A549 (cell line): ENCODE measurements at regions not wholly inside any gene's neighbourhood (a gene's known extent, or its start where the extent isn't known, plus 50 kb on each side); places are given as distances from the start of the nearest gene placed in this dataset.

Experiments
- ATAC-seq, 2 experiments: fragments of 200-7000 bp in 1 of 2; fragments of >200 bp in 1 of 2; cut with Nextera tagmentation in 1 of 2; cut with Tn5 transposase in 1 of 2; 3 replicates each; pipeline versions ENCODE4 v1.8.0 to v1.9.1; 2018 to 2020; ENCODE audit warnings: mild to moderate bottlenecking in 1 of 2, moderate library complexity in 1 of 2
- CTCF ChIA-PET: fragments of 300-600 bp; sonication (Branson Sonifier 250); formaldehyde crosslinking; extraction: SDS; loops from one replicate; lab custom pipeline; 2021; ENCODE audit warnings: antibody characterized with exemption, inconsistent platforms; lab: Yijun Ruan, JAX
- POLR2A ChIA-PET: fragments of 350-600 bp; formaldehyde crosslinking; extraction: SDS; loops from one replicate; lab custom pipeline; 2021; ENCODE audit warnings: antibody characterized with exemption, inconsistent platforms; lab: Yijun Ruan, JAX
- DNase-seq, 2 experiments: peaks; one replicate each; pipeline versions ENCODE4 v3.0.0 to v3.0.0-alpha.2; 2011 to 2016; ENCODE audit warnings: low read depth in 1 of 2, low spot score in 1 of 2
- FAIRE-seq: peaks from 2 replicates; lab custom pipeline; 2011; peaks lifted over from hg19 to GRCh38; lab: Jason Lieb, UNC
- H3K27ac ChIP-seq, 2 experiments: fragments of >200 bp; sonication (Bioruptor Twin); formaldehyde crosslinking; 3 replicates each; pipeline ENCODE4 v1.5.1; 2016 to 2017
- H3K4me1 ChIP-seq: fragments of >200 bp; sonication (Bioruptor Twin); formaldehyde crosslinking; 3 replicates; pipeline ENCODE4 v1.6.1; 2016
- H3K4me2 ChIP-seq: fragments of >200 bp; sonication (Bioruptor Twin); formaldehyde crosslinking; 3 replicates; pipeline ENCODE4 v1.6.1; 2016
- H3K4me3 ChIP-seq: fragments of >200 bp; sonication (Bioruptor Twin); formaldehyde crosslinking; 3 replicates; pipeline ENCODE4 v1.5.1; 2016
- H3K9me3 ChIP-seq: fragments of >200 bp; sonication (Bioruptor Twin); formaldehyde crosslinking; 3 replicates; pipeline ENCODE4 v1.6.1; 2016
- BHLHE40 ChIP-seq: IDR thresholded peaks from 2 replicates; pipeline ENCODE4 v1.6.1; 2012; ENCODE audit warnings: low read depth, low read length, inconsistent platforms
- CHD4 ChIP-seq: fragments of 200-600 bp; sonication (generic); IDR thresholded peaks from 2 replicates; pipeline ENCODE4 v1.6.1; 2016; ENCODE audit warnings: antibody characterized with exemption, mild to moderate bottlenecking, borderline replicate concordance
- EHMT2 ChIP-seq: fragments of 200-600 bp; sonication (generic); IDR thresholded peaks from 2 replicates; pipeline ENCODE4 v1.6.1; 2016; ENCODE audit warnings: antibody characterized with exemption, low read depth, mild to moderate bottlenecking, moderate library complexity
- HDAC2 ChIP-seq: fragments of 200-600 bp; sonication (generic); IDR thresholded peaks from 2 replicates; pipeline ENCODE4 v1.6.1; 2016
- HOXB13 ChIP-seq: fragments of 250-450 bp; sonication (Bioruptor Pico); IDR thresholded peaks from 2 replicates; pipeline ENCODE4 v1.5.0; 2020; ENCODE audit warnings: low read depth, mild to moderate bottlenecking, moderate library complexity
- JUN ChIP-seq, 2 experiments: fragments of >200 bp; sonication (Bioruptor Twin); formaldehyde crosslinking; IDR thresholded peaks; 2 replicates in 1 of 2; 3 replicates in 1 of 2; pipeline ENCODE4 v1.6.1; 2016 to 2017
- JUNB ChIP-seq: fragments of >200 bp; sonication (Bioruptor Twin); formaldehyde crosslinking; IDR thresholded peaks from 2 replicates; pipeline ENCODE4 v1.6.1; 2016
- KDM1A ChIP-seq: fragments of 200-600 bp; sonication (generic); IDR thresholded peaks from 2 replicates; pipeline ENCODE4 v1.6.1; 2016; ENCODE audit warnings: low read depth, mild to moderate bottlenecking
- MAFK ChIP-seq: fragments of 450-650 bp; IDR thresholded peaks from 2 replicates; pipeline ENCODE4 v1.6.1; 2014; ENCODE audit not compliant: partially characterized antibody
- MYC ChIP-seq: IDR thresholded peaks from 2 replicates; pipeline ENCODE4 v1.6.1; 2012; ENCODE audit warnings: mild to moderate bottlenecking, inconsistent platforms, low read length, improper control_type of control experiment, borderline replicate concordance
- PHF8 ChIP-seq: fragments of 200-600 bp; sonication (generic); IDR thresholded peaks from 2 replicates; pipeline ENCODE4 v1.6.1; 2016; ENCODE audit warnings: low read depth, mild to moderate bottlenecking, antibody characterized with exemption, moderate library complexity, borderline replicate concordance
- SREBF2 ChIP-seq: fragments of 450-650 bp; IDR thresholded peaks from 2 replicates; pipeline ENCODE4 v1.6.1; 2014; ENCODE audit warnings: mild to moderate bottlenecking, moderate library complexity
- TFCP2L1 ChIP-seq: fragments of 250-450 bp; sonication (Bioruptor Pico); IDR thresholded peaks from 2 replicates; pipeline ENCODE4 v1.5.0; 2021; ENCODE audit warnings: mild to moderate bottlenecking
- ZNF302 ChIP-seq: fragments of 250-450 bp; sonication (Bioruptor Pico); IDR thresholded peaks from 2 replicates; pipeline ENCODE4 v1.9.0; 2021; ENCODE audit warnings: inconsistent platforms, mild to moderate bottlenecking, moderate library complexity
- WGBS: methylation state at CpG from one replicate; pipeline ENCODE4 v1.1.6; 2017; ENCODE audit errors: missing lambda C conversion rate; 5-methylcytosine and 5-hydroxymethylcytosine counted together
- TF ChIP-seq, protein P1 (sequence below): fragments of 150-350 bp; IDR thresholded peaks from 2 replicates; pipeline ENCODE4 v1.6.1; 2014; ENCODE audit warnings: low read depth, mild to moderate bottlenecking, low read length
- TF ChIP-seq, protein P2 (sequence below): fragments of >200 bp; sonication (Bioruptor Twin); formaldehyde crosslinking; IDR thresholded peaks from 3 replicates; pipeline ENCODE4 v1.6.1; 2016

DNA sequence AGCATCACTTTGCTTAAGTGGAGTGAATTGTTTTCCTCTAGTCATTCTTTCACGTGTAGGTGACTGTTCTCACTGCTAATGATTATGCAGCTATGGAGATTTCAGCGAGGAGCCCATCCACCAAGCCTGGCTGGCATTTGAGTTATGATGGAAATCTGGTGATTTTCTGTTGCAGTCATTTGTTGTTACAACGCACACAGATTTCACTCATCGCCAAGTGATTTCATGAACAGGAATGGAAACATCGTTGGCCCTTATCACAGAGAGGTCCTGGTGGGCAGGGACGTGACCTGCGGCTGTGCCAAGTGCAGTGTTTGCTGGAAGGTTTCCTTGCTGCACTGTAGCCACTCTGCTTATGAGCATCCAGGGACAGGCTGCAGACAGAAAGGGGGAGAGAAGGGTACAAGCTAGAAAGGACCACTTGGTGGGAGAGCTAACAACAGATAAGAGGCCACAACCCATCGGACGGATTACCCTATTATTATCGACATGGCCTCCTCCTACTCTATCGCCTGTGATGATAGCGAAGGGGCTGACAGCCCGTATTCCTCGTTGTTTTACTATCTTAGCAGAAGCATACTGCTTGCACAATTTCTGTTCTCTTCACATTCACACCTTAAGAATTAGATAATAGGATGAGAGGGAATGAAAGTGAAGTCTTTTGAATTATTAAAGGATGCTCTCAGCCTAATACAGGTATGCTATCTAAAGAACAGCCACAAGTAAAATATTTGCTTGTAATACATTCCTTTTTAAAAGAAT is 99.0 kb upstream of the PITRM1 start:
- Histone ChIP-seq H3K4me1 (no peaks in the 10 kb centered on the region), H3K4me3 (no peak overlapping the region), H3K4me2 (no peak overlapping the region)
- WGBS, result 73% methylated on average over 14 of the region's 14 CpGs
- TF ChIP-seq, protein P1, sequence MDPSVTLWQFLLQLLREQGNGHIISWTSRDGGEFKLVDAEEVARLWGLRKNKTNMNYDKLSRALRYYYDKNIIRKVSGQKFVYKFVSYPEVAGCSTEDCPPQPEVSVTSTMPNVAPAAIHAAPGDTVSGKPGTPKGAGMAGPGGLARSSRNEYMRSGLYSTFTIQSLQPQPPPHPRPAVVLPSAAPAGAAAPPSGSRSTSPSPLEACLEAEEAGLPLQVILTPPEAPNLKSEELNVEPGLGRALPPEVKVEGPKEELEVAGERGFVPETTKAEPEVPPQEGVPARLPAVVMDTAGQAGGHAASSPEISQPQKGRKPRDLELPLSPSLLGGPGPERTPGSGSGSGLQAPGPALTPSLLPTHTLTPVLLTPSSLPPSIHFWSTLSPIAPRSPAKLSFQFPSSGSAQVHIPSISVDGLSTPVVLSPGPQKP, result no peak
- no peak for TF ChIP-seq JUN (IDR thresholded peaks at IDR 0.05)
- TF ChIP-seq PHF8, result no peak
- no peak for TF ChIP-seq MYC
- TF ChIP-seq JUNB, result no peak
- no peak for TF ChIP-seq TFCP2L1 (CRISPR knock-in tag)
- TF ChIP-seq BHLHE40, result no peak
- TF ChIP-seq MAFK, result no peak
- no peak for TF ChIP-seq CHD4
- no peak for TF ChIP-seq KDM1A
- no peak for TF ChIP-seq HOXB13 (CRISPR knock-in tag)
- TF ChIP-seq SREBF2, result no peak
- TF ChIP-seq, protein P2, sequence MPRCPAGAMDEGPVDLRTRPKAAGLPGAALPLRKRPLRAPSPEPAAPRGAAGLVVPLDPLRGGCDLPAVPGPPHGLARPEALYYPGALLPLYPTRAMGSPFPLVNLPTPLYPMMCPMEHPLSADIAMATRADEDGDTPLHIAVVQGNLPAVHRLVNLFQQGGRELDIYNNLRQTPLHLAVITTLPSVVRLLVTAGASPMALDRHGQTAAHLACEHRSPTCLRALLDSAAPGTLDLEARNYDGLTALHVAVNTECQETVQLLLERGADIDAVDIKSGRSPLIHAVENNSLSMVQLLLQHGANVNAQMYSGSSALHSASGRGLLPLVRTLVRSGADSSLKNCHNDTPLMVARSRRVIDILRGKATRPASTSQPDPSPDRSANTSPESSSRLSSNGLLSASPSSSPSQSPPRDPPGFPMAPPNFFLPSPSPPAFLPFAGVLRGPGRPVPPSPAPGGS, result no peak
- TF ChIP-seq EHMT2, result no peak
- TF ChIP-seq, all 56 proteins: peak for 0
- POLR2A ChIA-PET, result no interaction called here
- no peak for DNase-seq
- Histone ChIP-seq H3K9me3 (no peaks in the 10 kb centered on the region), H3K27ac (no peak overlapping the region)
- no peak for FAIRE-seq
- no peak for ATAC-seq
- CTCF ChIA-PET, result interaction anchor here (0.9 to 2.1 kb wide), 2 partner anchors 10 to 31 kb away, joined by 3 to 6 read pairs; no protein-coding TSS in a partner anchor

DNA sequence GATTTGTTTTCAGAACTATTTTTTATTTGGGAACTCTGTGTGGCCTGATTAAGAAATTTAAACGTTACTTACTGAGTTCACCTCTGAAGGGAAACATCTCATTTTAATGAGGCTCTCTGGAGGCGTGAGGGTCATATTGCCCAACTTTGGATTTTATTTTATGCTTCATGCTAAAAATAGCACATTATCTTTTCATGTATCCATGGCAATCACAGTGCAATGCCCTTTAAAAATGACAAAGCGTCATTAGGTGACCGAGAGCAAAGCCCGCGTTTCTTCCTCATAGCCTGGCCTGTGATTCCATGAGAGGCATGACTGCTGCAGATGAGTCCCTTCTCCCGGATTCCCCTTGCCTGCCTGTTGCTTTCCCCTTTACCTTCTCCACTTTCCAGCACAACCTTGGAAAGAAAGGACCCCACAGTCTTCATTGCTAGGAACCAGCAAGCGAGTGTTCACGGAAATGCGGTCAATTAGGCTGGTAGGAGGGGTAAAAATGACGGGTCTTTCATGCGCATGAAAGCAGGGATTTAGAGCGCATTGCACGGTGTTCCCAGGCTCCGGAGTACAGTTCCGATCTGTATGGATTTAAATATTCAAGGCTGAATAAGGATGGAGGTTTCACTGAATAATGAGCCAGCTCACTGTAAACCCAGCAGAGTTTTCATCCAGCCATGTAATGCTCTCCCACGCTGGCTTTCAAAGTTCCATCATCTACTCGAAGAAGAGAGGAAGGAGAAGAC is 98.2 kb upstream of the PITRM1 start:
- H3K27ac ChIP-seq, result no peak overlapping the region
- no peak overlapping the region for H3K4me3 ChIP-seq
- no peaks in the 10 kb centered on the region for H3K9me3 ChIP-seq
- H3K4me1 ChIP-seq, result no peaks in the 10 kb centered on the region
- POLR2A ChIA-PET, result no interaction called here
- DNase-seq (no peak), FAIRE-seq (no peak), ATAC-seq (no peak)
- WGBS, result 79% methylated on average over 18 of the region's 18 CpGs
- CTCF ChIA-PET, result interaction anchor here (0.6 kb wide), 1 partner anchor 1376 kb away, joined by 3 read pairs; no protein-coding TSS in a partner anchor
- H3K4me2 ChIP-seq, result no peak overlapping the region
- TF ChIP-seq ZNF302 (CRISPR knock-in tag), result no peak
- TF ChIP-seq, all 56 proteins: peak for 0

DNA sequence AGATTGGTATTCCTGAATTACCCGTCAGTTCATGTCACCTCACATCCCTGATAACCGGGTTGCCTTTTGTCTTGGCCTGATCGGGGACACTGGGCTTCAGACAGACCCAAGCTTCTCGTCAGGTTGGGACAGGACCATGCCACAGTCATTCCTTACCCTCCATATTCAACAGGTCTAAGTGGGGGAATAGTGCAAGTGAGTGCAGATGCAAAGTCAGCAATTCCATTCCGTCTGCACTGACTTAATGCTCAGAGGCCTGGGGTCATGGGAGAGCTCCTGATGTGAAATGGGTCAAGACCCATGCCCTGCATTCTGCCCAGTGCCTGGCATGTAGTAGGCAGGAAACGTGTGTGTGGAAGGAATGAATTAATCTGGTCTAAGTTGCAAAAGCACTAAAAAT is 95.4 kb upstream of the PITRM1 start:
- Histone ChIP-seq H3K4me2 (no peak overlapping the region), H3K4me1 (no peaks in the 10 kb centered on the region), H3K4me3 (no peak overlapping the region), H3K27ac (no peak overlapping the region), H3K9me3 (no peaks in the 10 kb centered on the region)
- ChIA-PET POLR2A (no interaction called here), CTCF (interaction anchor here (1.4 to 2.3 kb wide), 2 partner anchors 11 to 20 kb away, joined by 3 to 5 read pairs; no protein-coding TSS in a partner anchor)
- WGBS, result 77% methylated on average over 6 of the region's 6 CpGs
- no peak for DNase-seq
- no peak for ATAC-seq
- no peak for FAIRE-seq
- peak; percentile 77 for TF ChIP-seq MAFK
- no peak for TF ChIP-seq HDAC2
- TF ChIP-seq, protein P2, result no peak
